ENCODE measurements at regions not wholly inside any gene's neighbourhood (a gene's known extent, or its start where the extent isn't known, plus 50 kb on each side); places are given as distances from the start of the nearest gene placed in this dataset.

GRCh38 chr2:134782107-134782506 lies 56.3 kb upstream of the ACMSD start:
- Histone ChIP-seq H3K27me3 (ENCODE audit: control insufficient read depth in 2 of 2, insufficient read depth in 2 of 2, low read length in 2 of 2) (peaks cover 0 to 4% of the 10 kb centered on the region in 2 experiments; a peak in 1 of 5 replicates), H3K4me2 (ENCODE audit: insufficient read depth, low read length) (no peak overlapping the region), H3K4me1 (replicated peaks in 1 of 2; ENCODE audit: control insufficient read depth in 2 of 2, insufficient read depth in 2 of 2, low read length in 2 of 2) (no peaks in the 10 kb centered on the region), H3K27ac (ENCODE audit: extremely low read depth, low read depth, low read length) (no peak overlapping the region), H3K9me3 (replicated peaks; ENCODE audit: control insufficient read depth, insufficient read depth, low read depth, low read length) (no peaks in the 10 kb centered on the region), H3K79me2 (ENCODE audit: control insufficient read depth, insufficient read depth, low read length) (no peaks in the 10 kb centered on the region), H3K9ac (ENCODE audit: insufficient read depth in 1 of 2, low read depth in 2 of 2, low read length in 2 of 2) (no peak overlapping the region), H3K4me3 (no peak overlapping the region), H3K36me3 (ENCODE audit: control insufficient read depth, insufficient read depth, low read length) (no peaks in the 10 kb centered on the region), H4K20me1 (replicated peaks; ENCODE audit: control insufficient read depth, insufficient read depth, low read length) (no peaks in the 10 kb centered on the region; the same call in 1 of the 2 replicates), H2AFZ (ENCODE audit: low read depth, low read length) (no peak overlapping the region), H3K9me1 (ENCODE audit: control insufficient read depth, insufficient read depth, low read length) (no peaks in the 10 kb centered on the region)
- BruUV-seq (replicated peaks), result no TSS peak
- FAIRE-seq, result no peak
- ChIA-PET POLR2A (no interaction called here), CTCF (ENCODE audit: low intra/inter-chr PET ratio) (no interaction called here)
- ATAC-seq, result no peak
- in situ Hi-C loops (cut with MboI) (no loop called here), intact Hi-C loops (cut with micrococcal nuclease) (no loop called here)
- WGBS (ENCODE audit: insufficient coverage, low coverage, missing lambda C conversion rate), result 6% methylated on average over 7 of the region's 7 CpGs
- DNase-seq (ENCODE audit: extremely low read depth in 1 of 4, low spot score in 3 of 4), result no peak
- TF ChIP-seq E4F1 (CRISPR knock-in tag; IDR thresholded peaks at IDR 0.05; ENCODE audit: borderline replicate concordance), result no peak
- TF ChIP-seq CHD2 (IDR thresholded peaks at IDR 0.05; ENCODE audit: low read depth, low read length), result no peak
- TF ChIP-seq HNRNPL (IDR thresholded peaks at IDR 0.05; ENCODE audit: low read depth, low read length), result no peak
- TF ChIP-seq GTF2E2 (tag; IDR thresholded peaks at IDR 0.05), result no peak
- TF ChIP-seq SRSF7 (optimal IDR thresholded peaks at IDR 0.05; ENCODE audit: low read depth, low read length), result no peak
- no peak for TF ChIP-seq POLR2G (IDR thresholded peaks at IDR 0.05; ENCODE audit: low read depth, low read length)
- no peak for TF ChIP-seq ZNF318 (IDR thresholded peaks at IDR 0.05; ENCODE audit: borderline replicate concordance in 1 of 2, low read depth in 1 of 2)
- TF ChIP-seq L3MBTL2 (IDR thresholded peaks at IDR 0.05), result no peak
- no peak for TF ChIP-seq SNRNP70 (optimal IDR thresholded peaks at IDR 0.05; ENCODE audit: low read depth, low read length)
- no peak for TF ChIP-seq ZNF717 (CRISPR knock-in tag; IDR thresholded peaks at IDR 0.05)
- TF ChIP-seq DEAF1 (CRISPR knock-in tag; IDR thresholded peaks at IDR 0.05), result no peak
